Activated T-cell treated with anti-CD3 and anti-CD28 coated beads, Interleukin-2, amount 50 U/mL, for 4 hours (primary cell): ENCODE measurements at regions not wholly inside any gene's neighbourhood (a gene's known extent, or its start where the extent isn't known, plus 50 kb on each side); places are given as distances from the start of the nearest gene placed in this dataset.

Experiments
- ATAC-seq, 2 donors: fragments of 200-7000 bp; cut with Tn5 transposase; one replicate each; pipeline ENCODE4 v1.10.0; 2021
- DNase-seq: peaks from one replicate; pipeline ENCODE4 v3.0.0-alpha.2; 2020
- H3K27me3 Mint-ChIP-seq: one replicate; pipeline ENCODE4 v1.8.0; 2021; ENCODE audit warnings: low read depth, mixed read lengths
- H3K36me3 Mint-ChIP-seq: one replicate; pipeline ENCODE4 v1.8.0; 2022; ENCODE audit warnings: mixed read lengths; ENCODE audit not compliant: insufficient read depth
- H3K4me1 Mint-ChIP-seq: one replicate; pipeline ENCODE4 v1.8.0; 2021; ENCODE audit warnings: low read depth, mixed read lengths
- H3K4me3 Mint-ChIP-seq: one replicate; pipeline ENCODE4 v1.8.0; 2021; ENCODE audit warnings: mild to moderate bottlenecking, moderate library complexity, mixed read lengths
- H3K9me3 Mint-ChIP-seq: one replicate; pipeline ENCODE4 v1.8.0; 2021; ENCODE audit warnings: mixed read lengths

GRCh38 chr6:166830185-166830890 is 126.0 kb downstream of the RNASET2 start:
- H3K36me3 Mint-ChIP-seq: peaks cover 3% of the 10 kb centered on the region
- peaks cover 2% of the 10 kb centered on the region for H3K4me1 Mint-ChIP-seq
- no peak overlapping the region for H3K4me3 Mint-ChIP-seq
- peak; percentile 37 to 68 for ATAC-seq
- no peak for DNase-seq
- no peaks in the 10 kb centered on the region for H3K27me3 Mint-ChIP-seq
- no peaks in the 10 kb centered on the region for H3K9me3 Mint-ChIP-seq

- Mint-ChIP-seq H3K36me3 (peaks cover 3% of the 10 kb centered on the region), H3K4me3 (no peak overlapping the region), H3K4me1 (peaks cover 2% of the 10 kb centered on the region), H3K9me3 (no peaks in the 10 kb centered on the region), H3K27me3 (no peaks in the 10 kb centered on the region)
- DNase-seq: no peak
- ATAC-seq: no peak
Measured at GRCh38 chr6:166826264-166826663, 130.1 kb downstream of the RNASET2 start.

GRCh38 chr6:166825553-166826145 is 130.7 kb downstream of the RNASET2 start:
- no peaks in the 10 kb centered on the region for H3K27me3 Mint-ChIP-seq
- no peak overlapping the region for H3K4me3 Mint-ChIP-seq
- H3K9me3 Mint-ChIP-seq: no peaks in the 10 kb centered on the region
- H3K36me3 Mint-ChIP-seq: peaks cover 3% of the 10 kb centered on the region
- no peak for ATAC-seq
- peaks cover 2% of the 10 kb centered on the region for H3K4me1 Mint-ChIP-seq
- DNase-seq: no peak

- no peaks in the 10 kb centered on the region for H3K4me1 Mint-ChIP-seq
- ATAC-seq (no peak), DNase-seq (no peak)
- H3K36me3 Mint-ChIP-seq: peaks cover 3% of the 10 kb centered on the region
- H3K27me3 Mint-ChIP-seq: no peaks in the 10 kb centered on the region
- no peak overlapping the region for H3K4me3 Mint-ChIP-seq
- no peaks in the 10 kb centered on the region for H3K9me3 Mint-ChIP-seq
Measured at GRCh38 chr6:166824880-166825250, 131.5 kb downstream of the RNASET2 start.

- peaks cover 3% of the 10 kb centered on the region for H3K36me3 Mint-ChIP-seq
- DNase-seq: no peak
- no peaks in the 10 kb centered on the region for H3K9me3 Mint-ChIP-seq
- no peak for ATAC-seq
- no peak overlapping the region for H3K4me3 Mint-ChIP-seq
- H3K27me3 Mint-ChIP-seq: no peaks in the 10 kb centered on the region
- H3K4me1 Mint-ChIP-seq: no peaks in the 10 kb centered on the region
Measured at GRCh38 chr6:166824146-166824879, 132.0 kb downstream of the RNASET2 start.

GRCh38 chr6:166822609-166823008 is 133.7 kb downstream of the RNASET2 start:
- Mint-ChIP-seq H3K27me3 (no peaks in the 10 kb centered on the region), H3K36me3 (no peaks in the 10 kb centered on the region), H3K9me3 (no peaks in the 10 kb centered on the region), H3K4me3 (no peak overlapping the region), H3K4me1 (no peaks in the 10 kb centered on the region)
- ATAC-seq (no peak), DNase-seq (no peak)

- ATAC-seq: no peak
- no peaks in the 10 kb centered on the region for H3K4me1 Mint-ChIP-seq
- no peak for DNase-seq
- no peaks in the 10 kb centered on the region for H3K36me3 Mint-ChIP-seq
- H3K9me3 Mint-ChIP-seq: no peaks in the 10 kb centered on the region
- no peaks in the 10 kb centered on the region for H3K27me3 Mint-ChIP-seq
- no peak overlapping the region for H3K4me3 Mint-ChIP-seq
Measured at GRCh38 chr6:166820483-166820882, 135.9 kb downstream of the RNASET2 start.

GRCh38 chr6:166820070-166820469 is 136.3 kb downstream of the RNASET2 start:
- no peak overlapping the region for H3K4me3 Mint-ChIP-seq
- DNase-seq: no peak
- H3K9me3 Mint-ChIP-seq: no peaks in the 10 kb centered on the region
- ATAC-seq: no peak
- H3K36me3 Mint-ChIP-seq: no peaks in the 10 kb centered on the region
- no peaks in the 10 kb centered on the region for H3K27me3 Mint-ChIP-seq
- H3K4me1 Mint-ChIP-seq: no peaks in the 10 kb centered on the region

GRCh38 chr6:166815629-166816028 is 140.7 kb downstream of the RNASET2 start:
- Mint-ChIP-seq H3K4me3 (no peak overlapping the region), H3K9me3 (no peaks in the 10 kb centered on the region), H3K4me1 (no peaks in the 10 kb centered on the region), H3K27me3 (no peaks in the 10 kb centered on the region), H3K36me3 (no peaks in the 10 kb centered on the region)
- DNase-seq (no peak), ATAC-seq (no peak)

GRCh38 chr6:166814390-166814789 is 142.0 kb downstream of the RNASET2 start:
- H3K27me3 Mint-ChIP-seq: no peaks in the 10 kb centered on the region
- no peaks in the 10 kb centered on the region for H3K4me1 Mint-ChIP-seq
- H3K4me3 Mint-ChIP-seq: no peak overlapping the region

GRCh38 chr6:166813461-166813860 is 142.9 kb downstream of the RNASET2 start:
- ATAC-seq (no peak), DNase-seq (no peak)
- H3K9me3 Mint-ChIP-seq: no peaks in the 10 kb centered on the region
- H3K4me3 Mint-ChIP-seq: no peak overlapping the region
- peaks cover 2% of the 10 kb centered on the region for H3K36me3 Mint-ChIP-seq
- H3K4me1 Mint-ChIP-seq: no peaks in the 10 kb centered on the region
- H3K27me3 Mint-ChIP-seq: no peaks in the 10 kb centered on the region

More at GRCh38 chr6:166814390-166814789, 142.0 kb downstream of the RNASET2 start:
- ATAC-seq: no peak
- H3K9me3 Mint-ChIP-seq: no peaks in the 10 kb centered on the region
- no peak for DNase-seq
- no peaks in the 10 kb centered on the region for H3K36me3 Mint-ChIP-seq

GRCh38 chr6:166810864-166811263 is 145.5 kb downstream of the RNASET2 start:
- no peak overlapping the region for H3K4me3 Mint-ChIP-seq
- ATAC-seq (no peak), DNase-seq (no peak)
- H3K36me3 Mint-ChIP-seq: peaks cover 12% of the 10 kb centered on the region
- peaks cover 17% of the 10 kb centered on the region for H3K9me3 Mint-ChIP-seq
- H3K27me3 Mint-ChIP-seq: no peaks in the 10 kb centered on the region
- no peaks in the 10 kb centered on the region for H3K4me1 Mint-ChIP-seq

- Mint-ChIP-seq H3K36me3 (peaks cover 19% of the 10 kb centered on the region), H3K27me3 (no peaks in the 10 kb centered on the region), H3K4me1 (no peaks in the 10 kb centered on the region), H3K4me3 (no peak overlapping the region), H3K9me3 (peaks cover 26% of the 10 kb centered on the region)
- ATAC-seq (no peak), DNase-seq (no peak)
Measured at GRCh38 chr6:166809721-166810120, 146.6 kb downstream of the RNASET2 start.

- peaks cover 26% of the 10 kb centered on the region for H3K9me3 Mint-ChIP-seq
- H3K27me3 Mint-ChIP-seq: no peaks in the 10 kb centered on the region
- no peaks in the 10 kb centered on the region for H3K4me1 Mint-ChIP-seq
- no peak overlapping the region for H3K4me3 Mint-ChIP-seq
- peaks cover 19% of the 10 kb centered on the region for H3K36me3 Mint-ChIP-seq
- no peak for DNase-seq
- ATAC-seq: no peak
Measured at GRCh38 chr6:166806962-166807757, 149.2 kb downstream of the RNASET2 start.
